GM12878 (cell line): ENCODE measurements at regions not wholly inside any gene's neighbourhood (a gene's known extent, or its start where the extent isn't known, plus 50 kb on each side); places are given as distances from the start of the nearest gene placed in this dataset.

Experiments used
- ATAC-seq: fragments of 200-7000 bp; cut with Tn5 transposase; 3 replicates; pipeline ENCODE4 v1.9.1; 2020; ENCODE audit warnings: mild to moderate bottlenecking, moderate library complexity
- BruUV-seq: library from RNA; stranded (reverse); fragments of 400-500 nt; replicated peaks from 2 replicates; lab custom pipeline; 2021; lab: Mats Ljungman, UMichigan
- CTCF ChIA-PET: fragments of 300-600 bp; sonication (Branson Sonifier 250); formaldehyde crosslinking; extraction: SDS; loops from one replicate; lab custom pipeline; 2021; ENCODE audit warnings: inconsistent platforms; lab: Yijun Ruan, JAX
- POLR2A ChIA-PET: fragments of 350-600 bp; formaldehyde crosslinking; extraction: SDS; loops from one replicate; lab custom pipeline; 2021; ENCODE audit warnings: inconsistent platforms; lab: Charles Lee
- RAD21 ChIA-PET: fragments of 300-600 bp; sonication (Branson Sonifier 250); formaldehyde crosslinking; loops from one replicate; lab custom pipeline; 2023; ENCODE audit warnings: antibody characterized with exemption; ENCODE audit not compliant: unreplicated experiment; lab: Charles Lee
- SMC1A ChIA-PET: fragments of 300-600 bp; sonication (Branson Sonifier 250); formaldehyde crosslinking; loops from one replicate; lab custom pipeline; 2023; ENCODE audit not compliant: unreplicated experiment, uncharacterized antibody; lab: Charles Lee
- DNase-seq: peaks from one replicate; pipeline ENCODE4 v3.0.0-alpha.2; 2011; ENCODE audit warnings: low read depth, low spot score
- FAIRE-seq: peaks from 3 replicates; lab custom pipeline; 2011; peaks lifted over from hg19 to GRCh38; lab: Jason Lieb, UNC
- H2AFZ ChIP-seq: 2 replicates; pipeline ENCODE4 v1.6.0; 2011; ENCODE audit warnings: low read depth, low read length, control low read depth; ENCODE audit not compliant: control insufficient read depth
- H3K27ac ChIP-seq: 2 replicates; pipeline ENCODE4 v1.5.1; 2011; ENCODE audit warnings: control low read depth; ENCODE audit not compliant: control insufficient read depth, insufficient read depth
- H3K27me3 ChIP-seq, 2 experiments: replicated peaks in 1 of 2; 2 replicates each; pipeline versions ENCODE4 v1.6.0 to v1.6.1; 2011; ENCODE audit warnings: low read length in 1 of 2; ENCODE audit not compliant: control insufficient read depth in 2 of 2, insufficient read depth in 2 of 2
- H3K36me3 ChIP-seq, 2 experiments: 2 replicates each; pipeline ENCODE4 v1.5.1; 2011; ENCODE audit warnings: low read length in 1 of 2; ENCODE audit not compliant: control insufficient read depth in 2 of 2, insufficient read depth in 2 of 2
- H3K4me1 ChIP-seq: 2 replicates; pipeline ENCODE4 v1.6.1; 2011; ENCODE audit warnings: mild to moderate bottlenecking, low read length, moderate library complexity, mixed read lengths; ENCODE audit not compliant: control insufficient read depth, insufficient read depth
- H3K4me2 ChIP-seq: 2 replicates; pipeline ENCODE4 v1.6.0; 2011; ENCODE audit warnings: control low read depth; ENCODE audit not compliant: control insufficient read depth, insufficient read depth
- H3K4me3 ChIP-seq: fragments of 200-600 bp; sonication (generic); 2 replicates; pipeline ENCODE4 v1.5.1; 2016
- H3K79me2 ChIP-seq: 2 replicates; pipeline ENCODE4 v1.6.0; 2011; ENCODE audit warnings: low read length; ENCODE audit not compliant: control insufficient read depth, insufficient read depth
- H3K9ac ChIP-seq: 2 replicates; pipeline ENCODE4 v1.8.0; 2011; ENCODE audit warnings: low read length, control low read depth, mixed read lengths; ENCODE audit not compliant: control insufficient read depth, insufficient read depth
- H3K9me3 ChIP-seq: replicated peaks from 3 replicates; pipeline ENCODE4 v1.5.1; 2011; ENCODE audit warnings: mild to moderate bottlenecking, low read length; ENCODE audit not compliant: control insufficient read depth, insufficient read depth
- H4K20me1 ChIP-seq: 2 replicates; pipeline ENCODE4 v1.6.0; 2011; ENCODE audit not compliant: control insufficient read depth, insufficient read depth
- ASH2L ChIP-seq: fragments of 300-600, 200-600 bp; sonication (generic); IDR thresholded peaks from 2 replicates; pipeline ENCODE4 v1.6.1; 2017; ENCODE audit warnings: low read depth, mild to moderate bottlenecking, borderline replicate concordance
- ETV6 ChIP-seq, 2 experiments: fragments of 450-650 bp in 1 of 2; IDR thresholded peaks in 1 of 2; conservative IDR thresholded peaks in 1 of 2; 2 replicates each; pipeline ENCODE4 v1.6.1; 2014; ENCODE audit warnings: antibody characterized with exemption in 1 of 2, borderline replicate concordance in 1 of 2, low read depth in 1 of 2, mild to moderate bottlenecking in 1 of 2, moderate library complexity in 1 of 2
- NR2C2 ChIP-seq: IDR thresholded peaks from 2 replicates; pipeline ENCODE4 v1.6.1; 2011; ENCODE audit warnings: borderline replicate concordance, low read depth; ENCODE audit not compliant: control insufficient read depth, insufficient read length
- WGBS: methylation state at CpG from one replicate; pipeline ENCODE4 v1.1.6; 2016; ENCODE audit warnings: low lambda C conversion rate; ENCODE audit not compliant: insufficient replicate concordance, insufficient coverage; ENCODE audit errors: missing lambda C conversion rate; 5-methylcytosine and 5-hydroxymethylcytosine counted together
- in situ Hi-C: fragments of 300-500 bp; cut with MboI; formaldehyde crosslinking; loops from 9 replicates; pipeline ENCODE4 v1.14.3; 2018; ENCODE audit warnings: mixed read lengths
- intact Hi-C: fragments of 100-400 bp; cut with micrococcal nuclease; formaldehyde crosslinking; loops from one replicate; pipeline ENCODE4 v1.14.2; 2022; ENCODE audit not compliant: unreplicated experiment
- TF ChIP-seq, protein P1 (sequence below): IDR thresholded peaks from 2 replicates; pipeline ENCODE4 v1.6.1; 2011; ENCODE audit warnings: borderline replicate concordance, low read depth, mild to moderate bottlenecking, moderate library complexity, low read length; ENCODE audit not compliant: insufficient read depth, poor library complexity, severe bottlenecking

DNA sequence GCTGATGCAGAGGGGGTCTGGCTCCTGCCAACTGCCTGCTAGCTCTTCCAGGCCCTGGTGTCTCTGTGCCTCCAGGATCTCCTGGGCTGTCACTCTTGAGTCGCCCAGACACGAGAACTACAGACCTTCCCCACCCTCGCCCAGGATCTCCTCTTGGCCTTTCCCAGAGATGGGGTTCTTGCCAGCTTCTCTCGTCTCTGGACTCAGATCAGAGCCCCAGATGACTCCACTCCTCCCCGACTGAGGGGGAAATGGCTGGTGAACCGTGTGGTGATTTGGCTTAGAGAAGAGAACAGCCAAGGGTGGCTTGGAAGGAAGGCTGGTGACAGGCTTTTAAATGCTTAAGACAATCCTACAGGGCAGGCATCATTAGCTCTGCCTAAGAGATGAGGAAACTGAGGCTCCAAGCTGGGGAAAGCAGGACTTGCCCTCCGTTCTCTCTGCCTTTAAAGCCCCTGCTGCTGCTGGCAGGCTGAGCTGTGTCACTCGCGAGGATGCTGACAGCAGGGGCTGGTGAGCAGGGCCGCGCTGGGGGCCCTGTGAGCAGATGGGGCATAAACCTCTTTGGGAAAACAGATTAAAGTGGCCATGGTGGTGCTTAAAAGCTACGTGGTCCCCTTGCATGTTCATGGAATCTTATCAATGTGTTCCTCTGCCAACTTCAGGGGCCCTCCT lies 90.3 kb upstream of the THY1 start:
- RAD21 ChIA-PET, result interaction anchor here (0.7 to 2.2 kb wide), 5 partner anchors 10 to 161 kb away, joined by 4 to 7 read pairs (median 5); no protein-coding TSS in a partner anchor
- H3K79me2 ChIP-seq, result no peaks in the 10 kb centered on the region
- in situ Hi-C loops, result no loop called here
- POLR2A ChIA-PET, result interaction anchor here (1.0 to 2.3 kb wide), 3 partner anchors 12 to 160 kb away, joined by 3 to 7 read pairs (median 5); no protein-coding TSS in a partner anchor
- TF ChIP-seq ETV6 (conservative IDR thresholded peaks at IDR 0.05 in 1 of 2, IDR thresholded peaks at IDR 0.05 in 1 of 2; ENCODE audit: borderline replicate concordance in 1 of 2, low read depth in 1 of 2) (no peak), ASH2L (no peak), NR2C2 (no peak)
- TF ChIP-seq, protein P1, sequence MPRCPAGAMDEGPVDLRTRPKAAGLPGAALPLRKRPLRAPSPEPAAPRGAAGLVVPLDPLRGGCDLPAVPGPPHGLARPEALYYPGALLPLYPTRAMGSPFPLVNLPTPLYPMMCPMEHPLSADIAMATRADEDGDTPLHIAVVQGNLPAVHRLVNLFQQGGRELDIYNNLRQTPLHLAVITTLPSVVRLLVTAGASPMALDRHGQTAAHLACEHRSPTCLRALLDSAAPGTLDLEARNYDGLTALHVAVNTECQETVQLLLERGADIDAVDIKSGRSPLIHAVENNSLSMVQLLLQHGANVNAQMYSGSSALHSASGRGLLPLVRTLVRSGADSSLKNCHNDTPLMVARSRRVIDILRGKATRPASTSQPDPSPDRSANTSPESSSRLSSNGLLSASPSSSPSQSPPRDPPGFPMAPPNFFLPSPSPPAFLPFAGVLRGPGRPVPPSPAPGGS, result no peak
- TF ChIP-seq, all 136 proteins: peak for 0
- FAIRE-seq (no peak), ATAC-seq (no peak), DNase-seq (no peak)
- no peak overlapping the region for H3K27ac ChIP-seq
- no peak overlapping the region for H3K4me2 ChIP-seq
- H3K36me3 ChIP-seq, result no peaks in the 10 kb centered on the region
- no peak overlapping the region for H2AFZ ChIP-seq
- intact Hi-C loops, result no loop called here
- peaks cover 20% of the 10 kb centered on the region for H3K4me1 ChIP-seq
- no peak overlapping the region for H3K4me3 ChIP-seq
- CTCF ChIA-PET, result interaction anchor here (0.6 to 7.2 kb wide), 8 partner anchors 10 to 790 kb away, joined by 3 to 41 read pairs (median 4); no protein-coding TSS in a partner anchor
- H3K27me3 ChIP-seq, result peaks cover 0 to 3% of the 10 kb centered on the region in 2 experiments; a peak in 2 of 4 replicates
- 51% methylated on average over 12 of the region's 12 CpGs for WGBS
- H4K20me1 ChIP-seq, result no peaks in the 10 kb centered on the region
- SMC1A ChIA-PET, result interaction anchor here (1.7 to 2.3 kb wide), 3 partner anchors 10 to 20 kb away, joined by 5 to 12 read pairs (median 10); no protein-coding TSS in a partner anchor
- no TSS peak for BruUV-seq
- no peak overlapping the region for H3K9ac ChIP-seq
- no peaks in the 10 kb centered on the region for H3K9me3 ChIP-seq
